HG03565 (cell line): ENCODE measurements at regions not wholly inside any gene's neighbourhood (a gene's known extent, or its start where the extent isn't known, plus 50 kb on each side); places are given as distances from the start of the nearest gene placed in this dataset.
"Not testable (repeated sequence)": the region's sequence is repeated elsewhere in the genome, so short reads cannot be mapped to it uniquely, and the experiment has no call there.

Experiments
- ATAC-seq: cut with Tn5 transposase; IDR thresholded peaks from one replicate; pipeline ENCODE4 v1.9.1; 2021; ENCODE audit warnings: mild to moderate bottlenecking, moderate library complexity; ENCODE audit not compliant: unreplicated experiment

- ATAC-seq, result peak; percentile 73
These were observed 286.7 kb upstream of the TGFBR2 start for GRCh38 chr3:30319713-30320112.

- ATAC-seq, result no peak
These were observed 286.0 kb upstream of the TGFBR2 start for GRCh38 chr3:30320392-30320791.

- no peak for ATAC-seq
These were observed 285.3 kb upstream of the TGFBR2 start for GRCh38 chr3:30321065-30321464.

- ATAC-seq, result not testable (repeated sequence)
These were observed 282.8 kb upstream of the TGFBR2 start for GRCh38 chr3:30323649-30324048.

- ATAC-seq, result no peak
These were observed 281.8 kb upstream of the TGFBR2 start for GRCh38 chr3:30324587-30324986.

- ATAC-seq, result not testable (repeated sequence)
These were observed 278.4 kb upstream of the TGFBR2 start for GRCh38 chr3:30327976-30328375.

- ATAC-seq, result not testable (repeated sequence)
These were observed 277.5 kb upstream of the TGFBR2 start for GRCh38 chr3:30328935-30329334.

- no peak for ATAC-seq
These were observed 274.9 kb upstream of the TGFBR2 start for GRCh38 chr3:30331519-30331918.

GRCh38 chr3:30332196-30333021 is 274.0 kb upstream of the TGFBR2 start:
- ATAC-seq, result no peak

- ATAC-seq, result no peak
These were observed 273.3 kb upstream of the TGFBR2 start for GRCh38 chr3:30333143-30333542.

GRCh38 chr3:30333903-30334302 is 272.5 kb upstream of the TGFBR2 start:
- no peak for ATAC-seq

GRCh38 chr3:30340500-30340899 is 265.9 kb upstream of the TGFBR2 start:
- no peak for ATAC-seq

GRCh38 chr3:30341079-30341478 is 265.3 kb upstream of the TGFBR2 start:
- no peak for ATAC-seq

- no peak for ATAC-seq
These were observed 264.6 kb upstream of the TGFBR2 start for GRCh38 chr3:30341851-30342250.

- no peak for ATAC-seq
These were observed 263.9 kb upstream of the TGFBR2 start for GRCh38 chr3:30342318-30343060.

- ATAC-seq, result no peak
These were observed 263.2 kb upstream of the TGFBR2 start for GRCh38 chr3:30343067-30343831.

- ATAC-seq, result no peak
These were observed 262.5 kb upstream of the TGFBR2 start for GRCh38 chr3:30343861-30344260.

GRCh38 chr3:30344288-30344687 is 262.1 kb upstream of the TGFBR2 start:
- ATAC-seq, result no peak

- no peak for ATAC-seq
These were observed 259.5 kb upstream of the TGFBR2 start for GRCh38 chr3:30346933-30347320.

- ATAC-seq, result peak; percentile 98
These were observed 258.7 kb upstream of the TGFBR2 start for GRCh38 chr3:30347679-30348216.

- no peak for ATAC-seq
These were observed 256.9 kb upstream of the TGFBR2 start for GRCh38 chr3:30349507-30349906.
